ENCODE measurements at regions not wholly inside any gene's neighbourhood (a gene's known extent, or its start where the extent isn't known, plus 50 kb on each side); places are given as distances from the start of the nearest gene placed in this dataset.
A peak's percentile ranks its signal among the peaks of the same experiment; 100 is the strongest.

- TF ChIP-seq CTCF (IDR thresholded peaks at IDR 0.05; ENCODE audit: low read depth, low read length) = no peak
- Histone ChIP-seq H3K36me3 (no peaks in the 10 kb centered on the region), H3K27me3 (no peaks in the 10 kb centered on the region)
Observed at GRCh38 chr2:100660851-100661584, 98.2 kb downstream of the PDCL3 start.

GRCh38 chr2:100662866-100663265 is 100.1 kb downstream of the PDCL3 start:
- H3K36me3 ChIP-seq = no peaks in the 10 kb centered on the region
- H3K27ac ChIP-seq = no peak overlapping the region
- no peak overlapping the region for H3K4me3 ChIP-seq
- no peak for TF ChIP-seq CTCF (IDR thresholded peaks at IDR 0.05; ENCODE audit: low read depth, low read length)
- H3K4me1 ChIP-seq (ENCODE audit: low read depth) = no peaks in the 10 kb centered on the region
- H3K27me3 ChIP-seq = no peaks in the 10 kb centered on the region
- DNase-seq (ENCODE audit: low read depth in 1 of 2, low spot score in 1 of 2) = no peak
- no peaks in the 10 kb centered on the region for H3K9me3 ChIP-seq (ENCODE audit: low read depth)

More at GRCh38 chr2:100660851-100661584, 98.2 kb downstream of the PDCL3 start:
- Histone ChIP-seq H3K4me3 (no peak overlapping the region), H3K4me1 (ENCODE audit: low read depth) (no peaks in the 10 kb centered on the region), H3K9me3 (ENCODE audit: low read depth) (no peaks in the 10 kb centered on the region), H3K27ac (no peak overlapping the region)
- DNase-seq (ENCODE audit: low read depth in 1 of 2, low spot score in 1 of 2) = peak in 1 of 2 donors; percentile 3

- Histone ChIP-seq H3K4me1 (ENCODE audit: low read depth) (no peaks in the 10 kb centered on the region), H3K9me3 (ENCODE audit: low read depth) (no peaks in the 10 kb centered on the region), H3K27ac (no peak overlapping the region), H3K27me3 (no peaks in the 10 kb centered on the region), H3K4me3 (no peak overlapping the region), H3K36me3 (no peaks in the 10 kb centered on the region)
- no peak for DNase-seq (ENCODE audit: low read depth in 1 of 2, low spot score in 1 of 2)
- TF ChIP-seq CTCF (IDR thresholded peaks at IDR 0.05; ENCODE audit: low read depth, low read length) = no peak
Observed at GRCh38 chr2:100664021-100664755, 101.4 kb downstream of the PDCL3 start.

- Histone ChIP-seq H3K27me3 (no peaks in the 10 kb centered on the region), H3K9me3 (ENCODE audit: low read depth) (no peaks in the 10 kb centered on the region), H3K4me3 (no peak overlapping the region), H3K4me1 (ENCODE audit: low read depth) (no peaks in the 10 kb centered on the region), H3K36me3 (no peaks in the 10 kb centered on the region), H3K27ac (no peak overlapping the region)
- no peak for TF ChIP-seq CTCF (IDR thresholded peaks at IDR 0.05; ENCODE audit: low read depth, low read length)
- no peak for DNase-seq (ENCODE audit: low read depth in 1 of 2, low spot score in 1 of 2)
Observed at GRCh38 chr2:100664756-100665101, 101.9 kb downstream of the PDCL3 start.

GRCh38 chr2:100666996-100667395 is 104.2 kb downstream of the PDCL3 start:
- TF ChIP-seq CTCF (IDR thresholded peaks at IDR 0.05; ENCODE audit: low read depth, low read length) = no peak
- no peaks in the 10 kb centered on the region for H3K27me3 ChIP-seq
- no peak for DNase-seq (ENCODE audit: low read depth in 1 of 2, low spot score in 1 of 2)

More at GRCh38 chr2:100666996-100667395, 104.2 kb downstream of the PDCL3 start:
- Histone ChIP-seq H3K4me1 (ENCODE audit: low read depth) (no peaks in the 10 kb centered on the region), H3K27ac (no peak overlapping the region), H3K4me3 (no peak overlapping the region), H3K36me3 (no peaks in the 10 kb centered on the region), H3K9me3 (ENCODE audit: low read depth) (no peaks in the 10 kb centered on the region)
